ENCODE measurements at regions not wholly inside any gene's neighbourhood (a gene's known extent, or its start where the extent isn't known, plus 50 kb on each side); places are given as distances from the start of the nearest gene placed in this dataset. TPM values are rescaled to one million over a fixed set of nuclear protein-coding genes. Genes with fewer than 3 reads are reported as not detected.

DNA sequence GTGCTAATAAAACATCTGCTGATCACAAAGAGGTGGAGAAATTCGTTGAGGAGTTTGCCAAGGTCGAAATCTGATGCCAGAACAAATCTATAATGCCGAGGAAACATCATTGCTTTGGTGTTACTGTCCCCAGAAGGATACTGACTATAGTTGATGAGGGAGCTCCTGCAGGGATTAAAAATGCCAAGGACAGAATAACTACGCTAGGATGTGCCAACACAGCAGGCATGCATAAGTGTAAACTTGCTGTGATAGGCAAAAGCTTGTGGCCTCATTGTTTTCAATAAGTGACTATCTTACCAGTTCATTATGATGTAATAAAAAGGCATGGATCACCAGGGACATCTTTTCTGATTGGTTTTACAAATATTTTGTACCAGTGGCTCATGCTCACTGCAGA lies 66.8 kb upstream of the ADCY2 start:
- DNase-seq (ENCODE audit: low read depth in 2 of 3, low spot score in 2 of 3): no peak

DNA sequence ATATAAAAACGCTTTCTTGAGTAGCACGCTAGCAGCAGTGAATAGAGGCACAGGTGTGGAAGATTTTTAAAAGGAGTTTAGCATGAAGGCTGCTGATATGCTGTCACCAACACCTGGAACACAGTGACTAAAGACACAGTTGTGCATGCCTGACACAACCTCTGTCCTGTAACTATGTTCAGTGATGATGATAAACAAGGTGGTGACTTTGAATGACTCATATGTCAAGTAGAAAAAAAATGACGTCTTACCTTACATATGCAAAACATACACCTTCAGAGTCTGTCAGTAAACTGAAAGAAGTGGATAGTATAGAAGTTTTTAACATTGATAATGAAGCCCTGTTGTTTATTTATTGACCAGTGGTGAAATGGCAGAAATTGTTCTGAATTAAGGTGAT lies 66.2 kb upstream of the ADCY2 start:
- DNase-seq (ENCODE audit: low read depth in 2 of 3, low spot score in 2 of 3): no peak

DNA sequence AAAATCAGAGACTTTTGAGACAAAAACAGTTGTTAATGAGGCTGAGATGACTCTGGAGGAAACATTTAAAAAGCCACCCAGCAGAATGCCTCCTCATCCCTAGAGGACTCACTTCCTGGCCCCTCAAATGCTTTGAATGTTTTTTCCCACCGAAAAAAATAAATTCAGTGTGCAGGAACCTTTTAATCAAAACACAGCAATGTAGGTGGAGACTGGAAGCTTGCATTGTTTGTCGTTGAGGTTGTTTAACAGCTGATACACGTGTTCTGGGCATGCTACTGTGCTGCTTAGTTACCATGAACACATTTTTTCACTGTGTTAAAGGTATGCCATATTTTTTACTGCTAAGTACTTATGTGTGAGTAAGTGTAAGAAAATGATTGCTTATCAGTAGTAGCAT lies 65.7 kb upstream of the ADCY2 start:
- no peak for DNase-seq (ENCODE audit: low read depth in 2 of 3, low spot score in 2 of 3)

DNA sequence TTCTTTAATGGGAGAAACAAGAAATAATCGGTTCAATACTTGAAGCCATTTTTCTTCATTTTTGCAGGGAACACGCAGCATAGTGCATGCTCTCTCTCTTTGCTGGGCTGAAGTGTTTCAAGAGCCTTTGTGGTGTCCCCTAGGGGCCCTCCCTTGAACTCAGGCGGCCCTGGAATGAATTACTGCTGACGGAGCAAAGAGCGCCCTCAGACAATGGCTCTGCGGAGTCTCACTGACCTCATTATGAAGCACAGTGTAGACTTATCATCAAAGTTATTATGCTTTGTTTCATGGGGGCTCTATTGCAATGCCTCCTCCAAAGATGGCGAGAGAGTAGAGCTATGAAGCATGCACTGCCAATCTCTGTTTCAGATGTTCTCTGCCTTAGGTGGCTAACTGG lies 64.8 kb upstream of the ADCY2 start:
- DNase-seq (ENCODE audit: low read depth in 2 of 3, low spot score in 2 of 3): no peak

Small RNA genes in the stretch of these regions (small RNA-seq; reads per million reads assigned to genes)
- gene RF00017 (not detected), gene RNA5SP176 (not detected)

Measured in hematopoietic multipotent progenitor cell (in vitro differentiated cells).